Esophagus muscularis mucosa (tissue), 4 donors: ENCODE measurements at regions not wholly inside any gene's neighbourhood (a gene's known extent, or its start where the extent isn't known, plus 50 kb on each side); places are given as distances from the start of the nearest gene placed in this dataset.
"Not testable (repeated sequence)": the region's sequence is repeated elsewhere in the genome, so short reads cannot be mapped to it uniquely, and the experiment has no call there.

ENCODE experiments used
- DNase-seq: peaks from one replicate; pipeline ENCODE4 v3.0.0-alpha.2; 2017; ENCODE audit errors: extremely low spot score
- H3K27ac ChIP-seq, 4 donors: fragments of 200-600 bp; sonication (generic); replicated peaks in 1 of 4; 1 replicate in 3 of 4; 2 replicates in 1 of 4; pipeline ENCODE4 v1.5.1; 2016 to 2019; ENCODE audit warnings: mild to moderate bottlenecking in 1 of 4
- H3K27me3 ChIP-seq, 4 donors: fragments of 200-600 bp; sonication (generic); one replicate each; pipeline versions ENCODE4 v1.5.1 to v1.6.0; 2016 to 2019
- H3K36me3 ChIP-seq, 4 donors: fragments of 200-600 bp; sonication (generic); one replicate each; pipeline ENCODE4 v1.5.1; 2016 to 2019
- H3K4me1 ChIP-seq, 4 donors: fragments of 200-600 bp; sonication (generic); one replicate each; pipeline ENCODE4 v1.5.1; 2016 to 2019
- H3K4me3 ChIP-seq, 4 donors: fragments of 200-600 bp; sonication (generic); 1 replicate in 2 of 4; 2 replicates in 2 of 4; pipeline ENCODE4 v1.5.1; 2016 to 2019; ENCODE audit warnings: mild to moderate bottlenecking in 4 of 4, moderate library complexity in 1 of 4
- H3K9me3 ChIP-seq, 4 donors: fragments of 200-600 bp; sonication (generic); 1 replicate in 3 of 4; 2 replicates in 1 of 4; pipeline ENCODE4 v1.5.1; 2016 to 2019
- EP300 ChIP-seq: sonication (generic); formaldehyde crosslinking; IDR thresholded peaks from one replicate; pipeline ENCODE4 v1.6.1; 2017; ENCODE audit warnings: antibody characterized with exemption
- POLR2A ChIP-seq: fragments of 450-650 bp; IDR thresholded peaks from one replicate; pipeline ENCODE4 v1.6.1; 2017; ENCODE audit warnings: antibody characterized with exemption, moderate library complexity, mild to moderate bottlenecking, low read depth
- POLR2AphosphoS5 ChIP-seq, 2 donors: sonication (generic); formaldehyde crosslinking; IDR thresholded peaks; one replicate each; pipeline ENCODE4 v1.6.1; 2017; ENCODE audit warnings: antibody characterized with exemption in 2 of 2
- WGBS: methylation state at CpG from one replicate; pipeline ENCODE4 v1.1.5; 2018; 5-methylcytosine and 5-hydroxymethylcytosine counted together
- intact Hi-C: fragments of 100-400 bp; cut with DNase I; formaldehyde crosslinking; loops from one replicate; pipeline ENCODE4 v1.15.1; 2023
- TF ChIP-seq, protein P1 (sequence below), 3 experiments: fragments of 200-600 bp in 2 of 3; fragments of 450-650 bp in 1 of 3; sonication (generic) in 2 of 3; IDR thresholded peaks; one replicate each; pipeline ENCODE4 v1.5.1; 2017 to 2019; ENCODE audit warnings: antibody characterized with exemption in 3 of 3, mild to moderate bottlenecking in 2 of 3, moderate library complexity in 1 of 3

DNA sequence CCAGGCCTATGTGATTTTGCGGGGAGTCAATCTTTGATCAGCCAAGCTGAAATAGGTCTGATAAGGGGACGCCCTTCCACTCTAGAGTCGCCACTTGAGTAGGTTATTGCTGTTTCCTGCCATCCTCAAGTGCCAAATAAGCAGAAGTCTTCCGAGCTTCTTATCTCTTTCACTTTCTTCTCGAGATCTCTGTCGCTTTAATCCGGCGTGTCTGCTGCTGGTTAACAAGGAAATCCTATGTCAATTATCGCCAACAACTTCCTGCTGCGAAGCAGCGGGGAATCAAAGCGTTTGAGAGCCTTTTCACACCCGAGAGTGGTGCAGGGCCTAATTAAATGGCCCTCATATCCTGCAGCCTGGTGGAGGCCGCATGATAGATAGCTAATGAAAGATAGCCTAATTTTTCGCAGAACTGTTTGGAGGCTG lies 215.9 kb downstream of the RAB11FIP2 start:
- Histone ChIP-seq H3K4me1 (no peaks in the 10 kb centered on the region), H3K4me3 (no peak overlapping the region), H3K9me3 (no peaks in the 10 kb centered on the region), H3K27me3 (no peaks in the 10 kb centered on the region), H3K36me3 (no peaks in the 10 kb centered on the region), H3K27ac (no peak overlapping the region)
- TF ChIP-seq EP300 = no peak
- TF ChIP-seq, protein P1, sequence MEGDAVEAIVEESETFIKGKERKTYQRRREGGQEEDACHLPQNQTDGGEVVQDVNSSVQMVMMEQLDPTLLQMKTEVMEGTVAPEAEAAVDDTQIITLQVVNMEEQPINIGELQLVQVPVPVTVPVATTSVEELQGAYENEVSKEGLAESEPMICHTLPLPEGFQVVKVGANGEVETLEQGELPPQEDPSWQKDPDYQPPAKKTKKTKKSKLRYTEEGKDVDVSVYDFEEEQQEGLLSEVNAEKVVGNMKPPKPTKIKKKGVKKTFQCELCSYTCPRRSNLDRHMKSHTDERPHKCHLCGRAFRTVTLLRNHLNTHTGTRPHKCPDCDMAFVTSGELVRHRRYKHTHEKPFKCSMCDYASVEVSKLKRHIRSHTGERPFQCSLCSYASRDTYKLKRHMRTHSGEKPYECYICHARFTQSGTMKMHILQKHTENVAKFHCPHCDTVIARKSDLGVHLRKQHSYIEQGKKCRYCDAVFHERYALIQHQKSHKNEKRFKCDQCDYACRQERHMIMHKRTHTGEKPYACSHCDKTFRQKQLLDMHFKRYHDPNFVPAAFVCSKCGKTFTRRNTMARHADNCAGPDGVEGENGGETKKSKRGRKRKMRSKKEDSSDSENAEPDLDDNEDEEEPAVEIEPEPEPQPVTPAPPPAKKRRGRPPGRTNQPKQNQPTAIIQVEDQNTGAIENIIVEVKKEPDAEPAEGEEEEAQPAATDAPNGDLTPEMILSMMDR (IDR thresholded peaks at IDR 0.05) = no peak
- TF ChIP-seq POLR2AphosphoS5 (IDR thresholded peaks at IDR 0.05) = no peak
- TF ChIP-seq POLR2A = no peak
- DNase-seq = no peak
- intact Hi-C loops = no loop called here
- WGBS = 48% methylated on average over 15 of the region's 15 CpGs

GRCh38 chr10:117838500-117839498 lies 207.9 kb downstream of the RAB11FIP2 start:
- DNase-seq, H3K9me3 ChIP-seq, intact Hi-C loops, H3K4me3 ChIP-seq, H3K27ac ChIP-seq, H3K36me3 ChIP-seq, H3K4me1 ChIP-seq: not testable (repeated sequence)
- 65% methylated on average over 24 of the region's 39 CpGs for WGBS
- peaks cover 0 to 36% (median 2%) of the 10 kb centered on the region in 4 donors for H3K27me3 ChIP-seq

DNA sequence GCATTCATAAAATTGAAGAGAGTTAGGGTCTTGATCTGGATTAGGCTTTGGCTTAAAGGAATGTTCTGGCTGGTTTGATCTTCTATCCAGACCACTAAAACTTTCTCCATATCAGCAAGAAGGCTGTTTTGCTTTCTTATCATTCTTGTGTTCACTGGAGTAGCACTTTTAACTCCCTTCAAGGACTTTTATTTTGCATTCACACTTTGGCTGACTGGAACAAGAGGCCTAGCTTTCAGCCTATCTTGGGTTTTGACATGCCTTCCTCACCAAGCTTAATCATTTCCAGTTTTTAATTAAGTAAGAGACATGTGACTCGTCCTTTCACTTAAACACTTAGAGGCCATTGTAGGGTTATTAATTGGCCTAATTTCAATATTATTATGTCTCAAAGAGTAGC lies 190.3 kb downstream of the RAB11FIP2 start:
- H3K4me3 ChIP-seq, DNase-seq, H3K4me1 ChIP-seq, H3K27ac ChIP-seq, intact Hi-C loops, H3K36me3 ChIP-seq, H3K9me3 ChIP-seq: not testable (repeated sequence)
- peaks cover 0 to 19% (median 0%) of the 10 kb centered on the region in 4 donors for H3K27me3 ChIP-seq
- WGBS = 67% methylated on average over 1 of the region's 1 CpG

GRCh38 chr10:117860135-117860534 lies 186.6 kb downstream of the RAB11FIP2 start:
- intact Hi-C loops = no loop called here

DNA sequence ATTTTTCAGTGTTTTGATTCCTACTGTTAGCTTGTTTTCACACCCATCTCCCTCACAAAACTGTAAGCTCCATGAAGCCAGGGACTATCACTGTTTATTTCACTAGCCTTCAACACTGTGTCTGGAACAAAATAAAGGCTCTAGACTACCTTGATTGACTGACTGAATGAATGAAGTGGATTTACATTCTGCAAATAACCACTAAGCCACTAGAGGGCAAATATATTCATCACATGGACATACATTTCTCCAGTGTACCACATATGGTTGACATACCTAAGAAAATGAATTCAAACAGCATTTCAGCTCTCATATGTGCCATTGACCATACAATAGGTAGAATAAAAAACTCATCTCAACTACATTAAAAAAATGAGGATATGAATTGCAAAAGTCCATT lies 185.9 kb downstream of the RAB11FIP2 start:
- Histone ChIP-seq H3K36me3 (no peaks in the 10 kb centered on the region), H3K27me3 (peaks cover 0 to 15% (median 0%) of the 10 kb centered on the region in 4 donors), H3K9me3 (peaks cover 0 to 4% (median 2%) of the 10 kb centered on the region in 4 donors), H3K4me1 (no peaks in the 10 kb centered on the region), H3K27ac (no peak overlapping the region), H3K4me3 (no peak overlapping the region)
- TF ChIP-seq POLR2AphosphoS5 (IDR thresholded peaks at IDR 0.05) (no peak), POLR2A (no peak), EP300 (no peak)
- TF ChIP-seq, protein P1 (IDR thresholded peaks at IDR 0.05) = no peak
- intact Hi-C loops = no loop called here
- no peak for DNase-seq

More at GRCh38 chr10:117860135-117860534, 186.6 kb downstream of the RAB11FIP2 start:
- no peak for DNase-seq
- Histone ChIP-seq H3K27me3 (peaks cover 0 to 15% (median 0%) of the 10 kb centered on the region in 4 donors), H3K27ac (no peak overlapping the region), H3K4me1 (no peaks in the 10 kb centered on the region), H3K36me3 (no peaks in the 10 kb centered on the region), H3K4me3 (no peak overlapping the region), H3K9me3 (peaks cover 0 to 6% (median 3%) of the 10 kb centered on the region in 4 donors)
- 88% methylated on average over 5 of the region's 5 CpGs for WGBS
- TF ChIP-seq, protein P1 (IDR thresholded peaks at IDR 0.05) = no peak
- no peak for TF ChIP-seq POLR2AphosphoS5 (IDR thresholded peaks at IDR 0.05)
- TF ChIP-seq EP300 = no peak
- no peak for TF ChIP-seq POLR2A
